CD4-positive, alpha-beta T cell treated with Interferon alpha-2 for 1 hour (primary cell): ENCODE measurements at regions not wholly inside any gene's neighbourhood (a gene's known extent, or its start where the extent isn't known, plus 50 kb on each side); places are given as distances from the start of the nearest gene placed in this dataset.
A peak's percentile ranks its signal among the peaks of the same experiment; 100 is the strongest.
"Not testable (repeated sequence)": the region's sequence is repeated elsewhere in the genome, so short reads cannot be mapped to it uniquely, and the experiment has no call there.

Source experiments
- DNase-seq, 2 donors: peaks; one replicate each; pipeline ENCODE4 v3.0.0-alpha.2; 2020 to 2022

DNA sequence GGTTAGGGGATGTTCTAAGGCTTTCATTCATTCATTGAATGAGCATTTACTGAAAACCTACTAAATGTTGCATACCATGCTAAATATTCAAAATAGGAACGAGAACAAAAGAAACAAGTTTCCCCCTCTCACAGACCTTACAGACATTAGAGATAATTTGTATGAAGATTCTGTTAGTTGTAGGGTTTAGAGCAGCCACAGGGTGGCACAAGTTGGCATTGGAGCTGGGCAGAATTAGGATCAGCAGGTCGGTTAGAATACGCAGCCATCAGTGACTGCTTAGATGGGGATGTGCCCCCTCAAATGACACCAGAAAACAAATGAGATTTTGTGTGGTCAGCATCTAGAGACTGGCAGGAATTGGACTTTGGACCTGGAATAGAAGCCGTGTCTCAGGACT, 166.3 kb upstream of the DAAM1 start:
- no peak for DNase-seq

GRCh38 chr14:59026081-59026480, 162.4 kb upstream of the DAAM1 start:
- DNase-seq, result no peak

DNA sequence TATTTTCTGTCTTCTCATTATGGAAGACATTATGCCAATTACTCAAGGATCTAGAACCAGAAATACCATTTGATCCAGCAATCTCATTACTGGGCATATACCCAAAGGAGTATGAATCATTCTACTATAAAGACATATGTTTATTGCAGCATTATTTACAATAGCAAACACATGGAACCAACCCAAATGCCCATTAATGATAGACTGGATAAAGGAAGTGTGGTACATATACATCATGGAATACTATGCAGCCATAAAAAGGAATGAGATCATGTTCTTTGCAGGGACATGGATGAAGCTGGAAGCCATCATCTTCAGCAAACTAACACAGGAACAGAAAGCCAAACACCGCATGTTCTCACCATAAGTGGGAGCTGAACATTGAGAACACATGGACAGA, 161.8 kb upstream of the DAAM1 start:
- DNase-seq, result not testable (repeated sequence)

GRCh38 chr14:59028476-59029202, 159.8 kb upstream of the DAAM1 start:
- peak in 1 of 2 donors; percentile 8 for DNase-seq

DNA sequence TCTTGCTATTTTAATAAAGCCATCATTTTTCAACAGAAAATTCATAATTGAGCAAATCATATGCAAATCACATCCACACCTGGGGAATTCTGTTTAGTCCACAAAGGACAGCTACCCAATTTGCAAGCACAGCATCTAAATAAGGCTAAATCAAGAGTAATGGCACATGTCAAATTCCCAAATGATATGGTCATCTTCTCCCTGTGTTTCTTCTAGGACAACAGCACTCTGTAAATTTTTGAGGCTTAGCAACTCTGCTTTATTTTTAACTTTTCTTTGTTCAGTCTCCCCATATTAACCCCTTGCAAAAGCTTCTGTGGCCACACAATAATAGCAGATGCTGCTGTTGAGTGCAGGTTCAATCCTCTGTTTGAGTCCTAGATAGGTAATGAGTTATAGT, 155.6 kb upstream of the DAAM1 start:
- no peak for DNase-seq

GRCh38 chr14:59036134-59036533, 152.3 kb upstream of the DAAM1 start:
- DNase-seq, result no peak

DNA sequence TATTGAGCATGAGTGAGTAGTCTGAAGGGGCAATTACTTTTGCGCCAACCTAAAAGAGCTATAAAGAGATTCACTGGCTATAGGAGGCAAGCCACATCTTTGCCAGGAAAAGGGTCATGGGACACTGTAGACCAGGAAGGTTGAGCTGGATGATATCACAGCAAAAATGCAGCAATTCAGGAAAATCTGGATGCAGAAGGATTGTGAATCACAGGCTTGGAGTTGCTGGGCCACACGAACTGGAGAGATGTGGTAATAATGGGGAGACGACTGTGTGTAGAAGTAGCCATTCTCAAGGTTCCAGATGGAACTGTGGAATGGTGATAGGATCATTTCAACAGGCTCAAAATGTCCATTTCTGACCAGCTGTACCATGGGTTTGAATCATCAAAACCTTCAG, 151.4 kb upstream of the DAAM1 start:
- no peak for DNase-seq

GRCh38 chr14:59037620-59038019, 150.8 kb upstream of the DAAM1 start:
- DNase-seq, result no peak

GRCh38 chr14:59038746-59039145, 149.7 kb upstream of the DAAM1 start:
- DNase-seq, result no peak

GRCh38 chr14:59041308-59041707, 147.2 kb upstream of the DAAM1 start:
- DNase-seq, result no peak

DNA sequence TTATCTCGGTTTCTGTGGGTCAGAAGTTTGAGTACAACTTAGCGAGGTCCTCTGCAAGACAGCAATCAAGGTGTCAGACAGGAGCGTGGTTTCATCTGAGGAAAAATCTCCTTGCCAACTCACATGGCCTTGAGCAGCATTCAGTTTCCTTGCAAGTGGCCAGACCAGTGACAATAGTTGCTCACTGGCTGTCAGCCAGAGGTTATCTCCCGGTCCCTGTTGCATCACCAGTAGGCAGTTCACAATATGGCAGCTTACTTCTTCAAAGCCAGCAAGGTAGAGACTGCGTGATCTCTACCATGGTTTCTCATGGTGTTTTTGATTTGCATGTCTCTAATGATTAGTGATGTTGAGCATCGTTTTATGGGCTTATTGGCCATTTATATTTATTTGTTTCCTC, 143.8 kb upstream of the DAAM1 start:
- DNase-seq, result no peak

GRCh38 chr14:59046746-59047145, 141.7 kb upstream of the DAAM1 start:
- no peak for DNase-seq

DNA sequence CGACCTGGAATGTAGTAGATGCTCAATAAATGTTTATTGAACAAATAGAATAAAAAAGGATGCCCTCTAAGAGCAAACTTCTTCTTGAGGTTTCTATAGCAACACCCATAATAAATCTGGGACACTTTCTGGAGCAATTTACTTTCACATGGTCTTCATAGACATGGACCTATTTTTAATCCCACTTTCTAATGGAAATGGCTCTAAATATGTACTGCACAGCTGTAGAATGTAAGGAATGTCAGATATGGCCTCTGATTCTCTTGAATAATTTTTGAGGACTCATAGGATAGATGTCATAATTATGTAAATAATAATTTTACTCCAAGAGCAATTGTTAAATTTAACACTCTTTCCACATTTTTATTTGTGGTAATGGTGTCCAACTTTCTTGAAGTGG, 133.5 kb upstream of the DAAM1 start:
- no peak for DNase-seq

GRCh38 chr14:59055439-59056045, 132.9 kb upstream of the DAAM1 start:
- DNase-seq, result peak; percentile 11 to 28

- DNase-seq, result no peak
These were observed 130.9 kb upstream of the DAAM1 start for GRCh38 chr14:59057551-59057950.

DNA sequence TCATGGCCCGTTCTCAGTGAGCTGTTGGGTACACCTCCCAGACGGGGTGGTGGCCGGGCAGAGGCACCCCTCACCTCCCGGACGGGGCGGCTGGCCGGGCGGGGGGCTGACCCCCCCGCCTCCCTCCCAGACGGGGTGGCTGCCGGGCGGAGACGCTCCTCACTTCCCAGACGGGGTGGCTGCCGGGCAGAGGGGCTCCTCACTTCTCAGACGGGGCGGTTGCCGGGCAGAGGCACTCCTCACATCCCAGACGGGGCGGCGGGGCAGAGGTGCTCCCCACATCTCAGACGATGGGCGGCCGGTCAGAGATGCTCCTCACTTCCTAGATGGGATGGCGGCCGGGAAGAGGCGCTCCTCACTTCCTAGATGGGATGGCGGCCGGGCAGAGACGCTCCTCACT, 129.7 kb upstream of the DAAM1 start:
- DNase-seq, result not testable (repeated sequence)

GRCh38 chr14:59060841-59061240, 127.6 kb upstream of the DAAM1 start:
- no peak for DNase-seq

GRCh38 chr14:59061292-59061691, 127.2 kb upstream of the DAAM1 start:
- DNase-seq, result no peak

DNA sequence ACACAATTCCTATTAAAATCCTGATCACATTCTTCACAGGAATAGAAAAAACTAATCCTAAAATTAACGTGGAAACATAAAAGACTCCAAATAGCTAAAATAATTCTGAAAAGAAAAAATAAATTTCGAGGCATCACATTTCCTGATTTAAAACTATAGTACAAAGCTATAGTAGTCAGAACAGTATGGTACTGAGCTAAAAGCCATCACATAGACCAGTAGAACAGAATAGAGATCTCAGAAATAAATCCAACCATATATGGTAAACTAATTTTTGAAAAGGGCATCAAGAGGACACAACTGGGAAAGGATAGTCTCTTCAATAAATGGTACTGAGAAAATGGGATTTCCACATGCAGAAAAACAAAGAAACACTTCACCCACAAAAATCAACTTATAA, 125.2 kb upstream of the DAAM1 start:
- no peak for DNase-seq

DNA sequence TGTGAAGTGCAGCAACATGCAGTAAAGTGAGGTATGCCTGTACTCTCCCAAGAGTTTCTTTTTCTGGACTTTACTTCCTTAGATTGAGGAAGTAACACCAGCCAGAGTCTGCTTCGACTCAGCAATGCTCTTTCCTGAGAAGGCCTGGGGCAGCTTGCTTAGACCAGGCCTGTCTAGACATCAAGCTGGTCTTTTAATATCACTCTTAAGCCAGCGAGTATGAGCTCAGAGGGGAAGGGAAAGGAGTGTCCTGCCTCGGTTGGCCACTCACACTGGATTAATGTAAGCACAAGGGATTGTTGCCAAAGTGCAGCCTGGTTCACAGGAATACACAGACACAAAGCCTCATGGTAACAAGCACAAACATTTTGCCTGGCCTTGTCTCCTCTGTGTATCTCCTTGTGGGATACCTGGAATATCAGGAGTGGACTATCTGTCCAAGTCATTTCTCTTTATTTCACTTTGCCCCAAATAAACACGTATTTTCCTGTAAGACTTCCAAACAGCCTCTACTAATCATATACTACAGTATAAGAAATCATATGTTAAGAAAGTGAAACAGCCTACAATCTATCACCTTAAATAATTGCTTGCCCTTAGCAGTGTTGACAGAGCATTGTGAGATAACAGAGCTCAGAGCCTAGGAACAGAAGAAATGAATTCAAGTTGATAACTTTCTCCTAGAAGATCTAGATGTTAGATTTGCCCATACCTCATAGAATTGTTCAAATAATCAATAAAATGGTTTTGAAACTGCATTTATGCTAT, 121.2 kb upstream of the DAAM1 start:
- DNase-seq, result no peak

DNA sequence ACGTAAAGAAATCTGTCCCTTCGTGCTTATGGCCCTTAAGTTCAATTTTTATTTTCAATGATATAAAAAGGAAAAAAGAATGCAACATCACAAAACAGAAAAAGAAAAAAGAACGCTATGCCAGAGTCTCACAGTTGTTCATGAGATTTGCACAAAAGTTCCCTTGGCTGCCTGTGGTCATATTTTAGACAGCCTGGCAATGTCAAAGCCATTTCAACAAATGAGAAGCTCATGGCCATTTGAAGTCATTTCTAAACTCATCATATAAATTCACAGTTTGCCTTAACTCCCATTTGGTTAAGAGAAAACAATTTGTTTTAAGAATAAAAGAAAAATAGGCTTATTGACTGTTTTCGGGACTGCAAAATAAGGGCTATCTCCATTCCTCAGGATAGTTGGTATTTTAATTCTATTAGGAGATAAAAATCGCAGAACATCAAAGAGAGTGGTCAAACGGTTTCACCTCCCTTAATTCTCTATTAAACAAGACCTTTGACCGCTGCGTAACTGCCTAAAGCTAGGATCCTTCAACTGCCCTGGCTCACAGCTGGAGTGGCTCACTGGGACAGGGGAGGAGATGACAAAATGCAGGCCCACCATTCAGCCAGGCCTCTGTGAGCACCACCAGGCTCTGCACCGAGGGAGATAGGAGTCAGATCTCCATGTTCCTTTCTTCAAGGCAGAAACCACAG, 119.2 kb upstream of the DAAM1 start:
- no peak for DNase-seq

DNA sequence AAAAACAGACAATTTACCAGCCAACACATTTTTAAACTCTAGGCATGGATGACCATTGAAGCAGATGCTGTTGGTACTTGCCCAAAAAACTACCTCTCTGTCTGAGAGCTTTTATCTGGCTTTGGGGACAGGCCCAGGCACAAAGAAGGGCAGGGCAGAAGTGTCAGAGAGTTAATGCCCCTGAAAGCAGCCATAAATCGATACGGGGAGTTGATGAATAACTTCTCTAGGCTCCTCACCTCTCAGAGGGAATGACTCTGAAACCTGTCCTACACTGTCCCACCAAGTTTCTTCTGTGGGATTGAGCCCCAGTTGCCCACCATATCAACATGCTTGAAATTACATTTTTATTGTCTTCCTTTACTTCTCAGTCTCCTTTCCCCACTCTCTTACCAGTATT, 113.0 kb upstream of the DAAM1 start:
- DNase-seq, result no peak

- DNase-seq, result no peak
These were observed 106.7 kb upstream of the DAAM1 start for GRCh38 chr14:59081720-59082119.
